Osteoblast (primary cell): ENCODE measurements at regions not wholly inside any gene's neighbourhood (a gene's known extent, or its start where the extent isn't known, plus 50 kb on each side); places are given as distances from the start of the nearest gene placed in this dataset.
"Not testable (repeated sequence)": the region's sequence is repeated elsewhere in the genome, so short reads cannot be mapped to it uniquely, and the experiment has no call there.

ENCODE experiments used
- DNase-seq: peaks from one replicate; pipeline ENCODE4 v3.0.0; 2011; ENCODE audit warnings: low spot score, mixed read lengths; ENCODE audit not compliant: insufficient read length; ENCODE audit errors: missing footprints
- H2AFZ ChIP-seq: 2 replicates; pipeline ENCODE4 v1.6.0; 2011; ENCODE audit warnings: mild to moderate bottlenecking, low read length
- H3K27ac ChIP-seq: 2 replicates; pipeline ENCODE4 v1.5.1; 2011; ENCODE audit warnings: mild to moderate bottlenecking, low read depth, low read length, moderate library complexity
- H3K27me3 ChIP-seq: 2 replicates; pipeline ENCODE4 v1.6.0; 2012; ENCODE audit warnings: mild to moderate bottlenecking, control low read depth, inconsistent platforms, low read length, moderate library complexity; ENCODE audit not compliant: insufficient read depth
- H3K36me3 ChIP-seq: 2 replicates; pipeline ENCODE4 v1.5.1; 2011; ENCODE audit warnings: mild to moderate bottlenecking, low read length, control low read depth, moderate library complexity; ENCODE audit not compliant: insufficient read depth
- H3K4me1 ChIP-seq: 2 replicates; pipeline ENCODE4 v1.5.1; 2011; ENCODE audit warnings: mild to moderate bottlenecking, low read length, control low read depth, moderate library complexity; ENCODE audit not compliant: insufficient read depth
- H3K4me2 ChIP-seq: 2 replicates; pipeline ENCODE4 v1.6.0; 2011; ENCODE audit warnings: mild to moderate bottlenecking, low read length; ENCODE audit not compliant: insufficient read depth
- H3K4me3 ChIP-seq: fragments of 200-600 bp; sonication (generic); 3 replicates; pipeline ENCODE4 v1.5.1; 2012; ENCODE audit warnings: mild to moderate bottlenecking, low read length, inconsistent platforms; ENCODE audit not compliant: insufficient read depth
- H3K79me2 ChIP-seq: 2 replicates; pipeline ENCODE4 v1.6.0; 2012; ENCODE audit warnings: mild to moderate bottlenecking, low read length, control low read depth, inconsistent platforms; ENCODE audit not compliant: insufficient read depth
- H3K9me3 ChIP-seq: 2 replicates; pipeline ENCODE4 v1.5.1; 2011; ENCODE audit warnings: low read depth, low read length, control low read depth
- H4K20me1 ChIP-seq: 2 replicates; pipeline ENCODE4 v1.6.0; 2012; ENCODE audit warnings: mild to moderate bottlenecking, low read length, control low read depth; ENCODE audit not compliant: insufficient read depth
- CTCF ChIP-seq: IDR thresholded peaks from 2 replicates; pipeline ENCODE4 v1.5.1; 2011; ENCODE audit warnings: mild to moderate bottlenecking, low read depth, low read length, moderate library complexity; ENCODE audit errors: extremely low read depth

- H2AFZ ChIP-seq = peak overlapping the region; percentile 56
- H4K20me1 ChIP-seq = no peaks in the 10 kb centered on the region
- no peaks in the 10 kb centered on the region for H3K36me3 ChIP-seq
- H3K4me2 ChIP-seq = no peak overlapping the region
- DNase-seq = no peak
- TF ChIP-seq CTCF = no peak
- no peak overlapping the region for H3K4me3 ChIP-seq
- H3K27me3 ChIP-seq = no peaks in the 10 kb centered on the region
- no peak overlapping the region for H3K27ac ChIP-seq
- H3K79me2 ChIP-seq = no peaks in the 10 kb centered on the region
- no peaks in the 10 kb centered on the region for H3K9me3 ChIP-seq
- H3K4me1 ChIP-seq = no peaks in the 10 kb centered on the region
These were observed 522.3 kb downstream of the TRIML1 start for GRCh38 chr4:188661502-188661901.

DNA sequence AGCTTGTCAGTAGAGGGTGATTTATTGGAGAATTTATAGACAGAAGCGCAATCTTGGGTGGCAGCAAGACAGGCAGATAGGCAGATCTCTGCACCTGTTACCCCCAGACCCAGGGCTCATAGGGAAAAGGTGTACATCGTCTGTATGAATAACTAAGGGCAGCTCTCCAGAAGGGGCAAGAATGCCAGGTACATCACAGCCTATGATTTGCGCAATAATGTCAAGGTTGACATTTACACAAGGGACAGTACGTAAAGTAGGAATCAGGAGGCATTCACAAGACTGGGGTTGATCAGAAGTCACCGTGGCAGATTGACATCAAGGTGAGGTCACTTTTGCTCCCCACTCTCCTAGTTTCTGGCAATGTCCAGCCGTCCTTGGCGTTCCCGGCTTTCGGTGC is 524.1 kb downstream of the TRIML1 start:
- no peak for TF ChIP-seq CTCF
- Histone ChIP-seq H3K4me1 (no peaks in the 10 kb centered on the region), H3K36me3 (no peaks in the 10 kb centered on the region), H3K27ac (no peak overlapping the region), H2AFZ (no peak overlapping the region), H3K4me2 (no peak overlapping the region), H3K79me2 (no peaks in the 10 kb centered on the region), H4K20me1 (no peaks in the 10 kb centered on the region), H3K9me3 (no peaks in the 10 kb centered on the region), H3K4me3 (no peak overlapping the region), H3K27me3 (no peaks in the 10 kb centered on the region)
- no peak for DNase-seq

GRCh38 chr4:188665491-188666457 is 526.5 kb downstream of the TRIML1 start:
- Histone ChIP-seq H3K9me3 (no peaks in the 10 kb centered on the region), H3K4me3 (no peak overlapping the region), H3K79me2 (no peaks in the 10 kb centered on the region), H2AFZ (peak overlapping the region; percentile 24), H3K4me1 (no peaks in the 10 kb centered on the region), H3K27ac (no peak overlapping the region), H4K20me1 (no peaks in the 10 kb centered on the region), H3K36me3 (no peaks in the 10 kb centered on the region), H3K27me3 (no peaks in the 10 kb centered on the region), H3K4me2 (no peak overlapping the region)
- TF ChIP-seq CTCF = no peak
- no peak for DNase-seq

- H3K27ac ChIP-seq, H3K36me3 ChIP-seq, H3K4me3 ChIP-seq, H2AFZ ChIP-seq, H3K9me3 ChIP-seq, DNase-seq, H4K20me1 ChIP-seq, H3K4me2 ChIP-seq, H3K4me1 ChIP-seq, H3K27me3 ChIP-seq, H3K79me2 ChIP-seq: not testable (repeated sequence)
These were observed 539.5 kb downstream of the TRIML1 start for GRCh38 chr4:188678691-188679090.
